Endothelial cell of umbilical vein (primary cell): ENCODE measurements at regions not wholly inside any gene's neighbourhood (a gene's known extent, or its start where the extent isn't known, plus 50 kb on each side); places are given as distances from the start of the nearest gene placed in this dataset.

Experiments
- BruUV-seq: library from RNA; stranded (reverse); fragments of 400-500 nt; replicated peaks from 2 replicates; lab custom pipeline; 2021; lab: Mats Ljungman, UMichigan
- CTCF ChIA-PET: fragments of 300-600, 350-600 bp; sonication (Branson Sonifier 250); formaldehyde crosslinking; loops from one replicate; lab custom pipeline; 2021; ENCODE audit warnings: antibody characterized with exemption, inconsistent platforms; lab: Charles Lee
- POLR2A ChIA-PET: fragments of 300-600, 350-600 bp; sonication (Branson Sonifier 250); formaldehyde crosslinking; loops from one replicate; lab custom pipeline; 2021; ENCODE audit warnings: antibody characterized with exemption, inconsistent platforms; lab: Charles Lee
- DNase-seq: peaks from one replicate; pipeline ENCODE4 v3.0.0-alpha.2; 2011; ENCODE audit warnings: low read depth, low spot score
- FAIRE-seq: peaks from 2 replicates; lab custom pipeline; 2011; peaks lifted over from hg19 to GRCh38; lab: Jason Lieb, UNC
- H2AFZ ChIP-seq: 2 replicates; pipeline ENCODE4 v1.6.0; 2012; ENCODE audit warnings: low read depth, low read length, control low read depth, inconsistent platforms
- H3K27ac ChIP-seq: 2 replicates; pipeline ENCODE4 v1.5.1; 2011; ENCODE audit warnings: low read depth, mild to moderate bottlenecking, control low read depth, low read length, moderate library complexity; ENCODE audit not compliant: insufficient read depth
- H3K27me3 ChIP-seq, 2 experiments: 2 replicates each; pipeline versions ENCODE4 v1.6.0 to v1.6.1; 2011; ENCODE audit warnings: low read length in 2 of 2, mixed read lengths in 1 of 2; ENCODE audit not compliant: control insufficient read depth in 2 of 2, insufficient read depth in 2 of 2
- H3K36me3 ChIP-seq, 2 experiments: 2 replicates in 1 of 2; 3 replicates in 1 of 2; pipeline ENCODE4 v1.5.1; 2011; ENCODE audit warnings: low read length in 2 of 2, mild to moderate bottlenecking in 1 of 2, moderate library complexity in 1 of 2; ENCODE audit not compliant: control insufficient read depth in 2 of 2, insufficient read depth in 2 of 2; ENCODE audit errors: extremely low read depth in 1 of 2
- H3K4me1 ChIP-seq: 3 replicates; pipeline ENCODE4 v1.5.1; 2011; ENCODE audit warnings: mild to moderate bottlenecking, low read length; ENCODE audit not compliant: control insufficient read depth, insufficient read depth; ENCODE audit errors: extremely low read depth
- H3K4me2 ChIP-seq: 2 replicates; pipeline ENCODE4 v1.6.1; 2011; ENCODE audit warnings: low read length, control low read depth, mixed read lengths; ENCODE audit not compliant: insufficient read depth
- H3K4me3 ChIP-seq, 3 experiments: fragments of 200-600 bp in 1 of 3; sonication (generic), shearing (Covaris generic) in 1 of 3; replicated peaks in 1 of 3; 2 replicates each; pipeline ENCODE4 v1.5.1; 2011 to 2016; ENCODE audit warnings: control low read depth in 3 of 3, low read length in 3 of 3, mild to moderate bottlenecking in 2 of 3, inconsistent platforms in 1 of 3, low read depth in 1 of 3, moderate library complexity in 1 of 3; ENCODE audit not compliant: insufficient read depth in 1 of 3
- H3K79me2 ChIP-seq: 2 replicates; pipeline ENCODE4 v1.6.0; 2012; ENCODE audit warnings: low read length, inconsistent platforms; ENCODE audit not compliant: control insufficient read depth, insufficient read depth
- H3K9ac ChIP-seq: replicated peaks from 2 replicates; pipeline ENCODE3; 2011; ENCODE audit warnings: low read length, control low read depth; ENCODE audit not compliant: insufficient read depth; ENCODE audit errors: extremely low read depth
- H3K9me1 ChIP-seq: replicated peaks from 3 replicates; pipeline ENCODE4 v1.6.0; 2011; ENCODE audit warnings: mild to moderate bottlenecking, low read length; ENCODE audit not compliant: control insufficient read depth, insufficient read depth; ENCODE audit errors: extremely low read depth
- H3K9me3 ChIP-seq: replicated peaks from 2 replicates; pipeline ENCODE4 v1.5.1; 2012; ENCODE audit warnings: low read length, inconsistent platforms; ENCODE audit not compliant: control insufficient read depth, insufficient read depth
- H4K20me1 ChIP-seq: replicated peaks from 2 replicates; pipeline ENCODE3; 2011; ENCODE audit warnings: mild to moderate bottlenecking, low read length; ENCODE audit not compliant: control insufficient read depth, insufficient read depth; ENCODE audit errors: extremely low read depth
- EZH2 ChIP-seq: IDR thresholded peaks from 2 replicates; pipeline ENCODE4 v1.6.1; 2012; ENCODE audit warnings: borderline replicate concordance, low read depth, mild to moderate bottlenecking, moderate library complexity, low read length, inconsistent platforms; ENCODE audit not compliant: severe bottlenecking
- FOS ChIP-seq: IDR thresholded peaks from 2 replicates; pipeline ENCODE4 v1.6.1; 2011; ENCODE audit warnings: mild to moderate bottlenecking, low read length, moderate library complexity, borderline replicate concordance; ENCODE audit not compliant: insufficient read depth
- GATA2 ChIP-seq: IDR thresholded peaks from 2 replicates; pipeline ENCODE4 v1.7.0; 2011; ENCODE audit warnings: low read depth, mild to moderate bottlenecking, moderate library complexity, mixed read lengths, low read length; ENCODE audit not compliant: insufficient read length, insufficient read depth
- MYC ChIP-seq: IDR thresholded peaks from one replicate; pipeline ENCODE4 v1.6.1; 2011; ENCODE audit warnings: mild to moderate bottlenecking, low read depth, low read length
- POLR2A ChIP-seq: IDR thresholded peaks from 2 replicates; pipeline ENCODE4 v1.6.1; 2012; ENCODE audit warnings: low read depth, mild to moderate bottlenecking, control low read depth, low read length
- POLR2AphosphoS5 ChIP-seq: IDR thresholded peaks from 2 replicates; pipeline ENCODE4 v1.6.1; 2012; ENCODE audit warnings: low read depth, mild to moderate bottlenecking, control low read depth, low read length, moderate library complexity; ENCODE audit not compliant: insufficient read depth
- dilution Hi-C: fragments of 300-500 bp; cut with MboI; formaldehyde crosslinking; loops from one replicate; pipeline ENCODE4 v1.15.0; 2019; ENCODE audit warnings: low sequenced_read_pairs; ENCODE audit not compliant: extremely low pct_ligation_motif_present
- intact Hi-C: fragments of 100-400 bp; cut with micrococcal nuclease; formaldehyde crosslinking; loops from one replicate; pipeline ENCODE4 v1.10.0; 2022
- TF ChIP-seq, protein P1 (sequence below), 2 donors: IDR thresholded peaks; 1 replicate in 1 of 2; 2 replicates in 1 of 2; pipeline ENCODE4 v1.5.1; 2011; ENCODE audit warnings: low read length in 2 of 2, mild to moderate bottlenecking in 2 of 2, moderate library complexity in 2 of 2, control low read depth in 1 of 2, inconsistent platforms in 1 of 2, low read depth in 1 of 2; ENCODE audit not compliant: insufficient read depth in 1 of 2; ENCODE audit errors: extremely low read depth in 1 of 2
- TF ChIP-seq, protein P2 (sequence below): IDR thresholded peaks from 2 replicates; pipeline ENCODE4 v1.6.1; 2011; ENCODE audit not compliant: insufficient read depth, insufficient read length

DNA sequence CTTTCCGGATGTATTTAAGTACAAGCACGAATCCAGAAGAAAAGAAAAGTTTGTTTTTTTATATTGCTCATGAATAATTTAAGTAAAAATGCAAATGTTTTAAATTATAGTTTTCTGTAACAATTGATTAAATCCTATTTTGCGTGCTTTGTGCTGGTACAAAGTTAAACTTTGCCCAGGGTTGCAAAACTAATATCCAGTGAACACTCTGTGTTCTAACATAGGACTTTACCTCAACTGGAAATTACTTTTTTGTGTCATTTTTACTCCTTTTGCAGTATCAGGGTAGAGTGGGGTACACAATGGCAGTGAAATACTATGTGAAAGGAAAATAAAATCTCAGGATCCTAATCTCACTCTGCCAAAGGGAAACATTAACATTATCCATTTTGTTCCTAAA is 801.4 kb upstream of the MBL2 start:
- FAIRE-seq, result no peak
- Histone ChIP-seq H3K4me1 (peaks cover 4% of the 10 kb centered on the region), H3K4me3 (no peak overlapping the region), H3K9ac (no peak overlapping the region), H2AFZ (no peak overlapping the region), H3K9me1 (no peaks in the 10 kb centered on the region), H3K4me2 (no peak overlapping the region), H3K36me3 (no peaks in the 10 kb centered on the region), H4K20me1 (no peaks in the 10 kb centered on the region), H3K27ac (no peak overlapping the region), H3K9me3 (no peaks in the 10 kb centered on the region), H3K79me2 (no peaks in the 10 kb centered on the region), H3K27me3 (no peaks in the 10 kb centered on the region)
- ChIA-PET POLR2A (no interaction called here), CTCF (no interaction called here)
- intact Hi-C loops, result loop anchor here (10.0 kb wide), 2 partner anchors 259 to 439 kb away; no protein-coding TSS in a partner anchor
- TF ChIP-seq POLR2AphosphoS5 (no peak), GATA2 (no peak), MYC (no peak), EZH2 (no peak), FOS (no peak), POLR2A (no peak)
- TF ChIP-seq, protein P1, sequence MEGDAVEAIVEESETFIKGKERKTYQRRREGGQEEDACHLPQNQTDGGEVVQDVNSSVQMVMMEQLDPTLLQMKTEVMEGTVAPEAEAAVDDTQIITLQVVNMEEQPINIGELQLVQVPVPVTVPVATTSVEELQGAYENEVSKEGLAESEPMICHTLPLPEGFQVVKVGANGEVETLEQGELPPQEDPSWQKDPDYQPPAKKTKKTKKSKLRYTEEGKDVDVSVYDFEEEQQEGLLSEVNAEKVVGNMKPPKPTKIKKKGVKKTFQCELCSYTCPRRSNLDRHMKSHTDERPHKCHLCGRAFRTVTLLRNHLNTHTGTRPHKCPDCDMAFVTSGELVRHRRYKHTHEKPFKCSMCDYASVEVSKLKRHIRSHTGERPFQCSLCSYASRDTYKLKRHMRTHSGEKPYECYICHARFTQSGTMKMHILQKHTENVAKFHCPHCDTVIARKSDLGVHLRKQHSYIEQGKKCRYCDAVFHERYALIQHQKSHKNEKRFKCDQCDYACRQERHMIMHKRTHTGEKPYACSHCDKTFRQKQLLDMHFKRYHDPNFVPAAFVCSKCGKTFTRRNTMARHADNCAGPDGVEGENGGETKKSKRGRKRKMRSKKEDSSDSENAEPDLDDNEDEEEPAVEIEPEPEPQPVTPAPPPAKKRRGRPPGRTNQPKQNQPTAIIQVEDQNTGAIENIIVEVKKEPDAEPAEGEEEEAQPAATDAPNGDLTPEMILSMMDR (IDR thresholded peaks at IDR 0.05; ENCODE audit: extremely low read depth in 1 of 2, insufficient read depth in 1 of 2, low read depth in 1 of 2, low read length in 2 of 2), result no peak
- TF ChIP-seq, protein P2, sequence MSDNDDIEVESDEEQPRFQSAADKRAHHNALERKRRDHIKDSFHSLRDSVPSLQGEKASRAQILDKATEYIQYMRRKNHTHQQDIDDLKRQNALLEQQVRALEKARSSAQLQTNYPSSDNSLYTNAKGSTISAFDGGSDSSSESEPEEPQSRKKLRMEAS, result no peak
- BruUV-seq, result no TSS peak
- DNase-seq, result no peak
- dilution Hi-C loops, result no loop called here
